Fibroblast of skin of scalp (primary cell): ENCODE measurements at regions not wholly inside any gene's neighbourhood (a gene's known extent, or its start where the extent isn't known, plus 50 kb on each side); places are given as distances from the start of the nearest gene placed in this dataset.
"Not testable (repeated sequence)": the region's sequence is repeated elsewhere in the genome, so short reads cannot be mapped to it uniquely, and the experiment has no call there.

ENCODE experiments used
- DNase-seq: peaks from one replicate; pipeline ENCODE4 v3.0.0-alpha.2; 2013

DNA sequence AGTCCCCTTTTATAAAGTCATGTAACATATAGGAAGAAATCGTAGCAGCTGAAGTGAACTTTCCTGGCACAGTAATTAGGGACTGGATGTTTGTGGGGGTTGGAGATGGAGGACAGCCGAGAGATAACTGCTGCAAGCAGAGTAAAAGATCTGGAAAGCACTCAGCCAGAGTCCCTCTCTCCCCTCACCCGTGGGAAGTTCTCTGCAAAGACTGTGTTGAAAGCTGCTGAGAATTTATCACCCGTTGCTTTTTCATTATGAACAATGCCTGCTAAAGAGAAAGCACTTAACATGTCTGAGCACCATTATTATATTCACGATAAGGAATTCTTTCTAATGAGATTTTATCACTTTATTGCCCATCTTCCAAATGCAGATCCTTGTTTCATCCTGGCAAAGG lies 248.8 kb downstream of the SHOX2 start:
- no peak for DNase-seq

DNA sequence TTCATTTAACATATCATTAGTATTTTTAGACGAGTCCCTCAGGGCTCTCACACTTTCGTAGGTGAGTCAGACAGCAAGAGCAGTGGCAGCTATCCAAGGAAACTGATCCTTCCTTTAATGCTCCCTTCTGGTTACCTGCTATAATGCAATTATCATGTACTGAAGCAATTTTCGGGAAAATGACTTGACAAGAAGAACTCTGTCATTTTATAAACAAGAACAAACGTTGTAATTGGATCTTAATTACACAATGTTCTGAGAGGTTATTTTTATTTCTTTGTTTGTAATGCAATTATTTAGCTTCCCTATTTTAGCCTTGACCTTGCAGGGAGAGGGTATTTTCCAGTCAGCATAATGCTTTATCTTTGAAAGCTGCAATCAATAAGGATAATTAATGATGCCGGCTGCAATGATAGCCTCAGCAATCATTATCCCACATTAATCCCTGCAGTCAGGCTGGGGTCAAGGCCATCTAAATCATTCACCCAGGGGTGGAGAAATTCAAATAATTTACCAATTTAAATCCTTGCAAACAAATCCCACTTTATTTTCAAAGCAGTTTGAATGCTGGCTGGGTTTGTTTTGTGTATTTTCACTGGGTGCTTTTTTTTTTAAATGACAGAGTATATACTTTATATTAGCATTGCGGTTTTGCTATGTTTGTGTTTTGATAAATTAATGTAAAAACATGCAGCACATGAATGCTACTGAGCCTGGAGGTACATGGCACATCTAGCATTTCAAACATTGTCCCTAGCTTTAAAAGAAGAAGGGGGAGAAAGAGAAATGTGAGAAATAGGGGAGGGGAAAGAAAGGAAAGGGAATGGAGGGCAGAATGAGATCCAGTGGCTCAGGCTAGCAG lies 249.9 kb downstream of the SHOX2 start:
- DNase-seq = no peak

DNA sequence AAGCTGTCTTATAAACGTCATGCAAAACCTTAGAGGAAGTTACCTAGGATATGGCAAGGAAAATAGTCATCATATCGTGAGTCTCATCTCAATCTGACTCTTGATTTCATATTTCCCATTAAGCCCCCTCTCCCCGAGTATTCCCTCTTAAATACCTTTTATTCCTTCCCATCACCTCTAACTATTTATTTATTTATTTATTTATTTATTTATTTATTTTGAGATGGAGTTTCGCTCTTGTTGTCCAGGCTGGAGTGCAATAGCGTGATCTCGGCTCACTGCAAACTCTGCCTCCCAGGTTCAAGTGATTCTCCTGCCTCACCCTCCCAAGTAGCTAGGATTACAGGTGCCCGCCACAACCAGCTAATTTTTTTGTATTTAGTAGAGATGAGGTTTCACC lies 260.4 kb downstream of the SHOX2 start:
- not testable (repeated sequence) for DNase-seq

DNA sequence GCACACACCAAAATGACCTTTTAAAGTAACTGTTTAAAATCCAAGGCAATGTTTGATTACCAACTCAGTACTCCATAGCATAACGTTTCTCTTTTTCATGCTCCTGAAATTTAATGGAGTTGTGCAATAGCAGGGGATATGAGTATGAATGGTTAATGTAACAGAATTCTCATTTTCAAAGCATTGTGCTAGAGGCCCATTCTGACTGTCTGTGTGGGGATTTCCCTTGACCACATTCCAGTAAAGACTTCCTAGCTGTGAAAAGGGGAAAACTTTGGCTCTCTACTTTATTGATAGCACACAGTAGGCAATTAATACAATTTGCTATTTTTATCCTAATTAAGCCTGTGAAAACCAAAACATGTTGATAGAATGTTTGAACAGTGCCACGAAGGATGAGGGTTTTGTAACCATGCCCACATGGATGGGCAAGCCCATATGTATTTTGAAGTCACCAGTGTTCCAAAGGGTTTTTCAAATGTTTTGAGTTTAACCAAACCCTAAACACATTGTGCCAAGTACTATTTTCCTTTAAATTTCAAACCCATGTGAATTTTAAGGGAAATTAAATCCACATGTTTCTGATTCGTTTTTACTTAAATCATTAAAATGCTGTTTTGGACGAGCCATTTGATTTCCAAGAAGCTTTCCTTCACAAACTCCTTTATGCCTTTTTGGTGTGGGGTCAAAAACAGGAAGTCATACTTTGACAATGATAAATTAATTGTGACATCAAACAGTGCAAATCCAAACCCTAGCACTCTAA lies 261.2 kb downstream of the SHOX2 start:
- peak; percentile 56 for DNase-seq

DNA sequence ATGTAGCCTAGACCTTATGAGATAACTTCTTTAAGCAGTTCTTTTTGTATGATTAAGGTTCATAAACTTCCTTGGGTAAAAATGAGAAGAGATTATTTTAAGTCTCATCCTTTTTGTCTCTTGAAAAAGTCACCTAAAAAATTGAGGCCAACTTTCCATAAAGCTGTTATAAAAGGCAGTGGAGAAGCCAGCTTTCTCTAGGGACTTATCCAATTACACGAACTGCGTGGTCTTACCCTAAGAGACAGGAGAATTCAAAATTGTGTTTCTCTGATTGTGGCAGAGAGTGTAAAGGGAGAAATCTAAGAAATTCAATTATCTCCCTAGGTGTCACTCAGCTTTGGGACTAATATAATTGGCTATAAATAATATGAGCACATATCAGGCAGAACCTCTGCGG lies 262.0 kb downstream of the SHOX2 start:
- no peak for DNase-seq

DNA sequence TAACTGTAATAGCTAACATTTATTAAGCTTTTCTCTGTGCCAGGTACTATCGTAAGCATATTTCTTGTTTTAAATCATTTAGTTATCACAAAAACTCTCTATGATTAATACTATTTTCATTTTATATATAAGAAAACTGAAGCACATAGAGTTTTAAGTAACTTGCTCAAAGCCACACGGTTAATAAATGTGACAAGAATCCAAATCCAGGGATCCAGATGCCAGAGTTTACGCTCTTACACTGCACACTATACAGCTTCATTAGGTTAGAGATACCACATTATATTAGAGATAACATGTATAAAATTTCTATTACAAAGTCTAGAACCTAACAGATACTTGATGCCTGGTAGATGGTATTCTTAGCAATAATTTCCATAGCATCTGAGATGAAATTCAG lies 265.2 kb downstream of the SHOX2 start:
- no peak for DNase-seq

DNA sequence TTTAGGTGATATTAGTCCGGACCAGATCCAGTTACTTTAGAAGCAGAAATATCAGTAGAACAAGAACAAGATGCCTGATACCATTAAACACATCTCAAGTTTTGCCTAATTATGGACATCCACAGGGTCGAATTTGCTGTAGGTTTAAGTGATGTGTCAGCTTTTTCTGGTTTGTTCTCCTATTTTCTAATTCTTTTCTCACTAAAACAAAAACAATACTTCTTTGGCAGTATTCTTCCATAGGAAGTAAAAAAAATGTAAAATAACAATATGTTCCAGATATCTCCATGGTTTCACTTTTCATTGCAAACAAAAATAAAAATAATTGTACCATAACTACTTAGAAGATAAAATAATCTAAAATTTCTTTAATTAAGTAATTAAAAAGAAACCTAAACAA lies 265.7 kb downstream of the SHOX2 start:
- DNase-seq = no peak

DNA sequence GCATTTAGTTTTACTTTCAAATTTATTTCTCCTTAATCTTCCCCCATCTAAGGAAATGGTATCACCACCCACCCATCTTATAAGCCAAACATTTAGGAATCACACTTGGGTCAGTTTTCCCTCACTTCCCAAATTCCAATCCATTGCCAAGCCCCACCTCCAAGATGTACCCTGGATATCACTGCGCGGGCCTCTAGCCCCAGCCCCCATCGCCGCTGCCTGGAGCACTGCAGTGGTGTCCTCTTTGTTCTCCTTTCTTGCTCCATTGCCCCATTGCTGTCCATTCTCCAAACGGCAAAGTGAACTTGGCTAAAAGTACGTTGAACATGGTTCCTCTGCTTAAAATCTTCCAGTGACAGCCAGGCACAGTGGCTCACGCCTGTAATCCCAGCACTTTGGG lies 267.8 kb downstream of the SHOX2 start:
- DNase-seq = no peak

DNA sequence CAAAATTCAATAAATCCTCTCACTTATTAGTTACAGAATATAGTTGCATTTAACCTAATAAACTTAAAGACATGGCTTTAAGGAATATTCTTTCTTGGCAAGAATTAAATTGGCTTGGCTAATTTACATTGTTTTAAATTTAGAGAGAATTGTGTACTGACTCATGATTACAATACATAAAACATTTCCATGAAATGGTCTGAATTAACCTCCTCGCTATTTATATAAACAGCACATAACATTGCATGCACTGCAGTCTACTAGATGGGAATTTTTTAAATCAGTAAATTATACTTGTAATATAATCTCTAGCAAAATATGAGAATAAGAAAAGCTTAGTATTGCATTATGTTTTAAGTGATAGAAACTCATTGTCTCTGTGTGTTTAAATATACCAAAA lies 268.9 kb downstream of the SHOX2 start:
- DNase-seq = no peak

DNA sequence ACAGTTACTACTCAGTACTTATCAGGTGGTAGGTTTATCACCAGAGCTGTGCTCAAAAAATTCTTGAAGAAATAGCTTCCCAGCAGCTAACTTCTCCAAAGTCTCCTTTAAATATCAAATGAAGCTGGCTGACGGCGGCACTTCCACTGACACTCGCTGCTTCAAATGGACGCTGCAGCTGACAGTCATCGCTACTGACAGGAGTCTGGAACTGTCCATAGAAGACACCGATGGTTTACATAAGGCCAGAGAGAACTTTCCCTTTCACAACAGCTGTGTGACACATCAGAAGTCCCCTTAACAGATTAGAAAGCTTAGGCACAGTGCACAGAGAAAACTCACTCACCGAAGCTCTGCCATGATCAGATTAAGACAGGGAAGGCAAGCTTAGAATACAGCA lies 270.2 kb downstream of the SHOX2 start:
- no peak for DNase-seq

DNA sequence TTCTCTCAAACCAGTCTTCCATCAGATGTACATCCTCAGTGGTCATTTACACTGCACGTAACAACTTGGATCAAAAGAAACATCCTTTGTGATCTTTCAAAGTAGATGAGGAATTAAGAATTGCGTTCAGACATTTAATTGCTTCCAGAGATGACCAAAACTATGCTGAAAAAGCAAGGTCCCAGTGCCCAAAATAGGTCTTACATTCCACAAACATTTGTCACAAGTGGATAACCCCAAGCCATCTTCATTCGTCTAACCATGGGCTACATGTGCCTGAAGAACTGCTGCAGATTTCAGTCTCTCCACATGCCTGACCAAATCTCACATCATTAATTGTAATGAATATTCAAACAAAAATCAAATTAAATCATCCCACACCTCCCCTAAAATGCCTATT lies 273.6 kb downstream of the SHOX2 start:
- DNase-seq = peak; percentile 85

DNA sequence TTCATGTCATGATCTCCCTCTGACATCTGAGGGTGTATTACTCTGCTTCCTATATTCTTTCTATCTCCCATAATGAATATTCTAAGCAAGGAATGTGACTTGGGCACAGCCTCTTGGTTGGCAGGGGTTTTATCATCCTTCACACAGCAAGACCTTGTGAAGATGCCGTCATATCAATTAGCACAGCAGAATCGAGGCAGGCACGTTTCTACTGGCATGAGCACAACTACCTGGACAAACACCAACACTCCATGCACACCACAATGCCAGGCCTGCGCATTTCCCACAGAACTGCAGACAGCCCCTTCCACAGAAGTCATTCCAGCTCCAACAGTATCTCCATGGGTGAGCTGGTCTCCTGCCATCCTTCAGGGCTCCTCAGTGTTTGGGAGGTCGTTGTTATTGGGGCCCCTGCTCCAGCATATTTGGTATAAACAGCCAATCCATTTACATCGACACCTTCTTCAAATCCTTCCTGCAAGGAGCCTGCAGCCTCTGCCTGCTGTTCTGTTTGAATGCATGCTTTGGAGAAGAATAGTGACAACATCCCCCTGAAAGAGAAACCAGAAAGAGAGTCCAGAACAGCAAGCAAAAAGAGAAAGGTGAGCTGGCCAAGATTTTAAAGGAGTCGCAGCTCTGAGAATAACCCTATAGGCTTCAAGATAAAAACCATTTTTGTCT lies 275.5 kb downstream of the SHOX2 start:
- peak; percentile 13 for DNase-seq

DNA sequence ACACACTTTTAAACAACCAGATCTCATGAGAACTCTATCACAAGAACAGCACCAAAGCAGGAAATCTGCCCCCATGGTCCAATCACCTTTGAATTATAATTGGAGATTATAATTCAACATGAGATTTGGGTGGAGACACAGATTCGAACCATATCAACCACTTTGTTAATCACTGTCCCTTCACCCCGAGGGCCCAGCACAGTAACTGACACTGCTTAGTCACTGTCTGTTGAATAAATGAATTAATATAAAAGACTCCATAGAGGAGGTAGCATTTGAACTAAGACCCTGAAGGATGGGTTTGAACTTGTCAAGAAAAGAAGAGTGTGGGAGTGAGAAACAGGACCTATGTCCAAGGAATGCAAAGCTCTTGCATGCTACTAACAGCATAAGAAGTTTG lies 276.4 kb downstream of the SHOX2 start:
- DNase-seq = no peak

DNA sequence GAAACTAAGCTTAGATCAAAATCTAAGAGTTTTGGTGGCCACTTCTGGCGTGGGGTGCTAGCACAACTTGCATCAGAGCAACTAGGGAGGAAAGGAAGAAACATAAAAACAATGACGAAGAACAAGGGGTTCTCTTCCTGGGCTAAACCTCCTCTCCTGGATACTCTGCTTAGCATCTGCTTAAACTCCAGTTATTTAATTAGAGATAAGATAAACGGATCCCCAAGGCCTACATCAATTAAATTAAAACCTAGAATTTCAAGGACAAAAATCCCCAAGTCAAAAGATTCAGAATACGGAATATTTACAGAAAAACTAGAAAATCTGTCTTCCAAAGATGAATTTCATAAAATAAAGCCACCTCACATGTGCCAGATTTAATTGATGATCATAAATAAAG lies 281.9 kb downstream of the SHOX2 start:
- no peak for DNase-seq

DNA sequence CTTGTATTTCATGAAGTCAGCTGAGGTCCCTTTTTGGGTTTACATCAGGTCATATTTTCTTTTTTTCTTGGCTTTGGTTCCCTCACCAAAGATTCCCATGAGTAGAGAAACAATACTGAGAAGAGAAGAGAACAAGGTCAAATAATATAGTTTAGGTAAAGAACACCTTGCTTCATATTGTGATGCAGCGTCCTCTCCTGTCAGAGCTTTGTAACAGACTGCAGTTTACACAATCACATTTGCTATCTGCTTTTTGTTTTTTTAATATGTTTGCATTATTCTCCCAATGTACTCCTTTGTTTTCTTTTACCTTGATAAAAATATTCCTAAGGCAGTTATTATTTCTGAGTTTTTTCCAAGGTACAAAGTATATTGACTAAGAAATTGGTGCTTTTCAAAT lies 283.2 kb downstream of the SHOX2 start:
- no peak for DNase-seq

DNA sequence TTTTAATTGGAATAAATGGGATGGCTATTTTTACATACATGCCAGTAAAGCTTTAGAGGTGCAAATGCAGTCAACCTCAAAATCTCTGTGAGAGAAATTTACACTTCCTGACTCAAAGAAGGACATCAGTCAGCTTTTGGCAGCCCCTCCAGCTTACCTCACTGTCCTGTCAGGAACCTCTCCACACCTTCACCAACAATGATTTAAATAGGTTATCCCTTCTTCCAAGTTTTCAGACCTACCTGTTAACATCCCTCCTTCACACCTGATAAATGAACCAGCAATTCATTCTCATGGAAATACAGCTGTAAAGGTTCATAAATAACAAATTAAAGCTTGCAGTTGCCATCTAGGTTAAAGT lies 286.1 kb downstream of the SHOX2 start:
- DNase-seq = no peak

DNA sequence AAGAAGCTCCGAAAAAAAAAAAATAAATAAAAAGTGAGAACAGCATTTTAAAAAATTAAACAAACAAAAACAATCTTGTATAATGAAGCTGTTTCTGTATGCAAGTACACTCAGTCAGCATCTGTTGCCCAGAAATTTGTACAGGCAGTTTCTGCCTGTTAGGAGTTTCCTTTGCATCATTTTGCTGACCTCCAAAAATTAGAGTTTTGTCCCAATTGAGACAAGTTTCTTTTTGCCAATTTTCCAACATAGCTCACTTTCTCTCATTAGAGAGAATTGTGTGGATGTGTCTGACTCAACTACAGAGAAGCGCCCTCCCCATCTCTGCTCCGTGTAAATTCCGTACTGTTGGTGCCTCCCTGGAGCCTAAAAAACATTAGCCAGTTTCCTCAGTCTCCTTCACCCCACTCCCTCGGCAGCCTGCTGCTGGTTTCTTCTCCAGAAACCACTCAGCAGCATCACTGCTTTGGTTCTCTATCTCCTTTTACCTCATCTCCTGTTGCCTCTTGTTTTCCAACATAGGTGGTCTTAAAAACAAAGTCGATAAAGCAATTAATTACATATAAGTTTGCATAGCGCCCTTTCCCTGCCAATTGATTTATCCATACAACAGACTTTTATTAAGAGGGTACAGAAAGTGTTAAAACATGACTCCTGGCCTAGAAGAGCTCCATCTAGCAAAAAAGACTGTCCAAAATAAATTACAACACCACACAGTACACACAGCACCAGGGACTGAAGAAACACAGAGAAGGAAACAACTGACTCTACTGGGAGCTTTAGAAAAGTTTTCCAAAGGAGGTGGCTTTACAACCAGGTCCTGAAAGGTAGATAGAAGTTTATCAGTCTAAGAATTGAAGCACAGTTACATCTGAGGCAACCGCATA lies 286.7 kb downstream of the SHOX2 start:
- DNase-seq = no peak

DNA sequence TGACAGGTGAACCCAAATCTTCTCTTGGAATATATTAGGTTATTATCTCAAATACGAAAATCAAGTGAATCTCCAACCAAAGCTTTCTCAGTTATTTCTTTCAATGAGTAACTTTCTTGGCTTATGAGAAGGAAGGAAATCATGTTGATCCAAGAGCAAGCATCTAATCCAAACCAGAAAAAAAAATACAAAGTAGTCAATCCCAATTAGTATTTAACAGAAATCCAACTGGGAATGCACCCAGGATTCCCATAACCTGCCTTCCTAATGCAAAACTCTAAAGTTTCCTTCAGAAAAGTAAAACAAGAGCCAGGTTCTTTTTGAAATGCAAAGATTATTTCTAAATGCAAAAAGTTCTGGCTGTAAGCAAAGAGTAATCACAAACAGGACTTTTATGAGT lies 289.3 kb downstream of the SHOX2 start:
- no peak for DNase-seq

DNA sequence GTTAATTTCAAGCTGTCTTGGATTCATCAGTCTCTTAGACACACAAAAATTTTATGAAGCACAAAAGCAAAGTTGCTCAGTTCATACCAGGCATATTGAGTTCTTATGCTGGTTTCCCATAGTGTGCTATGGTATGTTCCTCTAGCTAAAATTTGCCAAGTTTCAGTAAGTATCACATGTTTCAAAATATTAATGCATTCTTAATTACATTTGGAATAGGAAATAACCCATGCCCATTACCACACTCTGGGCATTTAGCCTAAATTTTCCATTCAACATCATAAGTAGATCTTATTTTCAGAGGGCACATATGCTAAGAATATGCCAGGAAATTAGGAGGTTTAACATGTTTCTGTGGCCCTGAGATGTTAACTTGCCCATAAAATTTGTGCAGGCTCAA lies 289.9 kb downstream of the SHOX2 start:
- no peak for DNase-seq

DNA sequence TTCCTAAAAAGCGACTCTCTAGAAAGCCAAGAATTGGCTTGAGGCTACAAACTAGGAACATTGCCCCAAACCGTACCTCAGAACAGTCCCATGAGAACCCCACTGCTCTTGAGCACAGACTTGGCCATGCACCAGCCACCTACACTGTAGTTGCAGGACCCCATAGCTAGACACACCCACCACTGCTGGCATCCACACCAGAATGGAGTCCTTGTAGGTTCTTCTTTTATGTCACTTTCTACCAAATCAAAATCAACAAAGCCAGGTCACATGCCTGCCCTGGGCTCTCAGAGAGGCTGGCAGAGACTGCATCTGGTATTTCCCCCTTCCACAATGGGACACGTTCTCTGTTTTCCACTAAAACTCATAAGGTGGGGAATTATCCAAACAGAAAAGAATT lies 290.5 kb downstream of the SHOX2 start:
- DNase-seq = no peak

DNA sequence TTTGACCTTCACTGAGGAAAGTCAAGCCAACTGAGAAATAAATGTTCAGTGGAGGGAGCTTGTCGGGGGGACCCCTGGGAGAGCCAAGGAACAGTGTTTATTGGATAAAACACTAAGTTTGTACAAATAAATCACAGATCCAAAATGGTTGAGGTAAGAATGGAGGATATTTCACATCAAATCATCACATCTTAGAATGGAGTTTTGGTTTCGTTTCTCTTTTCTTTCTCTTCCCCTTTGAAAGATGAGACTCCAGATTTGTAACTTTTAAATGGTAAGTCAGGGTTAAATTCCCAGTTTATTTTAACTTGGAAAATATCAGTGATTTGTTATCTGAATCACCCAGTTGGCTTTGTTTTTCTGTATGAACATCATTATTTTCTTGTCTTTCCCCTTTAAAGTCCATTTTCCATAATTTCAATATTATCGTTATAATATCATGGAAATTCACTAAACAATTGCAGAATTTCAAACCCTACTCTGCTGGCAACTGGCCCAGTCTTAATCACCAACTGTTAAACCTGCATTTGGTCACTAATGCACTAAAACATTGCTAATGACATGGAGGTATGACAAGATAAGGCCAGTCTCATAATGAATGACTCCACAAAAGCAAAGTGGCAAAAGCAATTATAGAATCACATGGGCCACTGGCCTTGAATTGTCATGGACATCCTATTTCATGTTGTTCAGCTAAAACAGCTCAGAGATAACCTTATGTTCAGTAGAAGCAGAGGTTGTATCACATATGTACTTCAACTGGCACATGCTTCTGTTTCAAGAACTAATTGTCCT lies 295.1 kb downstream of the SHOX2 start:
- DNase-seq = no peak

DNA sequence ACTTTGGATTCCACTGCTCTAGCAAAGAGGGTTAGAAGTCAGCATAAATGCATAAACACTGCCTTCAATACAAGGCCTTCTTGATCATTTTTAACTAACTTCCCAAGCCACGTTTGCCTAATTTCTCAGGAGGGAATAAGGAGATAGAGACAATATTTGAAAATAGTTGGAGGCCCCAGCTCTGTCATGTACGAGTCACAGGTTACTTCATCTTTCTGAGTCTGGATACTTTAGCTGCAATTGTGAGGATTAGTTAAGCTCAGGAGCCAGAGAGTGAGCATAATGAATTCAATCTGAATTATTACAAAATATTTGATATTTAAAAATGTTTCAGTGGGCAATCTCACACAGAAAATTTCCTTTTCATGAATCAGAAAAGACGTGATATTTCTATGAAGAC lies 298.9 kb downstream of the SHOX2 start:
- DNase-seq = peak; percentile 32
